ENCODE measurements at regions not wholly inside any gene's neighbourhood (a gene's known extent, or its start where the extent isn't known, plus 50 kb on each side); places are given as distances from the start of the nearest gene placed in this dataset.

GRCh38 chr4:189874591-189874990 is 66.1 kb upstream of the FRG1 start:
- TF ChIP-seq CTCF (IDR thresholded peaks at IDR 0.05) (no peak), POLR2A (IDR thresholded peaks at IDR 0.05) (no peak), POLR2AphosphoS5 (IDR thresholded peaks at IDR 0.05; ENCODE audit: insufficient read depth in 1 of 2, low read depth in 1 of 2) (no peak)
